ENCODE measurements at regions not wholly inside any gene's neighbourhood (a gene's known extent, or its start where the extent isn't known, plus 50 kb on each side); places are given as distances from the start of the nearest gene placed in this dataset.

- H3K27ac ChIP-seq (ENCODE audit: low read depth in 2 of 2, low read length in 1 of 2) = no peak overlapping the region
- no peak overlapping the region for H3K4me2 ChIP-seq
- no peaks in the 10 kb centered on the region for H3K9me3 ChIP-seq
- H3F3A ChIP-seq (replicated peaks; ENCODE audit: insufficient read depth) = no peaks in the 10 kb centered on the region
- H4K20me1 ChIP-seq (ENCODE audit: insufficient read depth) = no peaks in the 10 kb centered on the region
- H3K4me3 ChIP-seq (ENCODE audit: low read depth in 2 of 2, low read length in 1 of 2) = no peak overlapping the region
- POLR2A ChIA-PET = no interaction called here
- H3K9ac ChIP-seq = no peak overlapping the region
- H2AFZ ChIP-seq (ENCODE audit: low read depth) = no peak overlapping the region
- TF ChIP-seq SIN3A (IDR thresholded peaks at IDR 0.05; ENCODE audit: borderline replicate concordance, low read depth, low read length) = no peak
- no peak for TF ChIP-seq USF2 (IDR thresholded peaks at IDR 0.05; ENCODE audit: borderline replicate concordance, low read depth, low read length)
- TF ChIP-seq TCF12 (IDR thresholded peaks at IDR 0.05) = no peak
- no peak for TF ChIP-seq RXRA (IDR thresholded peaks at IDR 0.05; ENCODE audit: borderline replicate concordance, low read depth)
- no peak for TF ChIP-seq USF1 (IDR thresholded peaks at IDR 0.05; ENCODE audit: borderline replicate concordance, low read depth)
- no peak for TF ChIP-seq NFIC (IDR thresholded peaks at IDR 0.05; ENCODE audit: borderline replicate concordance)
- no peak for TF ChIP-seq YY1 (IDR thresholded peaks at IDR 0.05; ENCODE audit: low read depth)
- TF ChIP-seq FOSL2 (IDR thresholded peaks at IDR 0.05; ENCODE audit: borderline replicate concordance, low read depth) = no peak
- no peak for TF ChIP-seq RFX5 (IDR thresholded peaks at IDR 0.05; ENCODE audit: low read length)
- TF ChIP-seq RCOR1 (IDR thresholded peaks at IDR 0.05; ENCODE audit: low read length) = no peak
- TF ChIP-seq SMC3 (IDR thresholded peaks at IDR 0.05; ENCODE audit: low read depth, low read length) = no peak
- no peak for TF ChIP-seq REST (IDR thresholded peaks at IDR 0.05; ENCODE audit: low read depth, low read length)
- no peak for TF ChIP-seq POLR2AphosphoS5 (IDR thresholded peaks at IDR 0.05; ENCODE audit: low read depth, low read length)
- no peak for TF ChIP-seq FOXM1 (IDR thresholded peaks at IDR 0.05; ENCODE audit: low read depth)
- DNase-seq = no peak
- H3K9me2 ChIP-seq = no peaks in the 10 kb centered on the region
- CTCF ChIA-PET = no interaction called here
- H3K79me2 ChIP-seq (ENCODE audit: insufficient read depth) = no peaks in the 10 kb centered on the region
- no peaks in the 10 kb centered on the region for H3K36me3 ChIP-seq (replicated peaks in 1 of 2; ENCODE audit: control insufficient read depth in 1 of 2, insufficient read depth in 2 of 2, low read length in 1 of 2)
- no peaks in the 10 kb centered on the region for H3K4me1 ChIP-seq (ENCODE audit: control insufficient read depth in 1 of 2, insufficient read depth in 2 of 2, low read depth in 1 of 2, low read length in 1 of 2)
- H3K27me3 ChIP-seq (ENCODE audit: insufficient read depth) = no peaks in the 10 kb centered on the region
Measured at GRCh38 chr2:184372484-184372883, 225.8 kb upstream of the ZNF804A start.

GRCh38 chr2:184394642-184395041 lies 203.7 kb upstream of the ZNF804A start:
- Histone ChIP-seq H3K27me3 (ENCODE audit: insufficient read depth) (no peaks in the 10 kb centered on the region), H3K9me3 (no peaks in the 10 kb centered on the region), H3K27ac (ENCODE audit: low read depth in 2 of 2, low read length in 1 of 2) (no peak overlapping the region), H3K9ac (no peak overlapping the region), H3K4me1 (ENCODE audit: control insufficient read depth in 1 of 2, insufficient read depth in 2 of 2, low read depth in 1 of 2, low read length in 1 of 2) (no peaks in the 10 kb centered on the region), H3K36me3 (replicated peaks in 1 of 2; ENCODE audit: control insufficient read depth in 1 of 2, insufficient read depth in 2 of 2, low read length in 1 of 2) (no peaks in the 10 kb centered on the region), H3K79me2 (ENCODE audit: insufficient read depth) (no peaks in the 10 kb centered on the region), H3K4me3 (ENCODE audit: low read depth in 2 of 2, low read length in 1 of 2) (no peak overlapping the region), H3K4me2 (no peak overlapping the region), H3F3A (replicated peaks; ENCODE audit: insufficient read depth) (no peaks in the 10 kb centered on the region), H2AFZ (ENCODE audit: low read depth) (no peak overlapping the region), H3K9me2 (no peaks in the 10 kb centered on the region), H4K20me1 (ENCODE audit: insufficient read depth) (no peaks in the 10 kb centered on the region)
- CTCF ChIA-PET = no interaction called here
- POLR2A ChIA-PET = no interaction called here
- no peak for DNase-seq
- TF ChIP-seq MAX (IDR thresholded peaks at IDR 0.05; ENCODE audit: low read depth) = no peak
- no peak for TF ChIP-seq PBX3 (IDR thresholded peaks at IDR 0.05)
- TF ChIP-seq ELF1 (IDR thresholded peaks at IDR 0.05) = no peak
- TF ChIP-seq FOXM1 (IDR thresholded peaks at IDR 0.05; ENCODE audit: low read depth) = no peak
- TF ChIP-seq YY1 (IDR thresholded peaks at IDR 0.05; ENCODE audit: low read depth) = no peak
- TF ChIP-seq USF1 (IDR thresholded peaks at IDR 0.05; ENCODE audit: borderline replicate concordance, low read depth) = no peak
- no peak for TF ChIP-seq RAD21 (IDR thresholded peaks at IDR 0.05; ENCODE audit: low read length)
- TF ChIP-seq TEAD4 (IDR thresholded peaks at IDR 0.05; ENCODE audit: borderline replicate concordance, insufficient read depth) = no peak
- TF ChIP-seq MEF2A (IDR thresholded peaks at IDR 0.05; ENCODE audit: borderline replicate concordance, low read depth) = no peak
- TF ChIP-seq NRF1 (IDR thresholded peaks at IDR 0.05; ENCODE audit: low read depth, low read length) = no peak
- TF ChIP-seq TAF1 (IDR thresholded peaks at IDR 0.05; ENCODE audit: borderline replicate concordance, low read depth, low read length) = no peak
- TF ChIP-seq TCF12 (IDR thresholded peaks at IDR 0.05) = no peak
- no peak for TF ChIP-seq GABPA (IDR thresholded peaks at IDR 0.05; ENCODE audit: low read depth)
- TF ChIP-seq SMC3 (IDR thresholded peaks at IDR 0.05; ENCODE audit: low read depth, low read length) = no peak
- TF ChIP-seq MXI1 (IDR thresholded peaks at IDR 0.05; ENCODE audit: low read depth, low read length) = no peak
- TF ChIP-seq JUND (IDR thresholded peaks at IDR 0.05) = no peak

Measured in SK-N-SH (cell line).